ENCODE measurements at regions not wholly inside any gene's neighbourhood (a gene's known extent, or its start where the extent isn't known, plus 50 kb on each side); places are given as distances from the start of the nearest gene placed in this dataset.
"Not testable (repeated sequence)": the region's sequence is repeated elsewhere in the genome, so short reads cannot be mapped to it uniquely, and the experiment has no call there.

DNA sequence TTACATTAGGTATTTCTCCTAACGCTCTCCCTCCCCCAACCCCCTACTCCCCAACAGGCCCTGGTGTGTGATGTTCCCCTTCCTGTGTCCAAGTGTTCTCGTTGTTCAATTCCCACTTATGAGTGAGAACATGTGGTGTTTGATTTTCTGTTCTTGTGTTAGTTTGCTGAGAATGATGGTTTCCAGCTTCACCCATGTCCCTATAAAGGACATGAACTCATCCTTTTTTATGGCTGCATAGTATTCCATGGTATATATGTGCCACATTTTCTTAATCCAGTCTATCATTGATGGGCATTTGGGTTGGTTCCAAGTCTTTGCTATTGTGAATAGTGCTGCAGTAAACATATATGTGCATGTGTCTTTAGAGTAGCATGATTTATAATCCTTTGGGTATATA, 162.1 kb upstream of the DLX2 start:
- TF ChIP-seq, protein P1, sequence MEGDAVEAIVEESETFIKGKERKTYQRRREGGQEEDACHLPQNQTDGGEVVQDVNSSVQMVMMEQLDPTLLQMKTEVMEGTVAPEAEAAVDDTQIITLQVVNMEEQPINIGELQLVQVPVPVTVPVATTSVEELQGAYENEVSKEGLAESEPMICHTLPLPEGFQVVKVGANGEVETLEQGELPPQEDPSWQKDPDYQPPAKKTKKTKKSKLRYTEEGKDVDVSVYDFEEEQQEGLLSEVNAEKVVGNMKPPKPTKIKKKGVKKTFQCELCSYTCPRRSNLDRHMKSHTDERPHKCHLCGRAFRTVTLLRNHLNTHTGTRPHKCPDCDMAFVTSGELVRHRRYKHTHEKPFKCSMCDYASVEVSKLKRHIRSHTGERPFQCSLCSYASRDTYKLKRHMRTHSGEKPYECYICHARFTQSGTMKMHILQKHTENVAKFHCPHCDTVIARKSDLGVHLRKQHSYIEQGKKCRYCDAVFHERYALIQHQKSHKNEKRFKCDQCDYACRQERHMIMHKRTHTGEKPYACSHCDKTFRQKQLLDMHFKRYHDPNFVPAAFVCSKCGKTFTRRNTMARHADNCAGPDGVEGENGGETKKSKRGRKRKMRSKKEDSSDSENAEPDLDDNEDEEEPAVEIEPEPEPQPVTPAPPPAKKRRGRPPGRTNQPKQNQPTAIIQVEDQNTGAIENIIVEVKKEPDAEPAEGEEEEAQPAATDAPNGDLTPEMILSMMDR (IDR thresholded peaks at IDR 0.05): not testable (repeated sequence)
- not testable (repeated sequence) for TF ChIP-seq EZH2phosphoT487 (IDR thresholded peaks at IDR 0.05)

All from neural progenitor cell (in vitro differentiated cells).